H9 (cell line): ENCODE measurements at regions not wholly inside any gene's neighbourhood (a gene's known extent, or its start where the extent isn't known, plus 50 kb on each side); places are given as distances from the start of the nearest gene placed in this dataset.

ENCODE experiments used
- DNase-seq: peaks from one replicate; pipeline ENCODE4 v3.0.0-alpha.2; 2017
- H2AFZ ChIP-seq: one replicate; pipeline ENCODE4 v1.6.1; 2013; ENCODE audit warnings: mild to moderate bottlenecking, low read length, control low read depth, moderate library complexity
- H2AK5ac ChIP-seq: 2 replicates; pipeline ENCODE4 v1.6.1; 2013; ENCODE audit warnings: low read length, control low read depth, mixed read lengths; ENCODE audit not compliant: insufficient read length
- H2BK120ac ChIP-seq: one replicate; pipeline ENCODE4 v1.6.1; 2013; ENCODE audit warnings: low read depth, mild to moderate bottlenecking, low read length, control low read depth, inconsistent platforms; ENCODE audit not compliant: poor library complexity, severe bottlenecking
- H2BK12ac ChIP-seq: 2 replicates; pipeline ENCODE4 v1.6.1; 2013; ENCODE audit warnings: low read length, control low read depth, mixed read lengths, low read depth; ENCODE audit not compliant: insufficient read length
- H2BK15ac ChIP-seq: 2 replicates; pipeline ENCODE4 v1.6.1; 2013; ENCODE audit warnings: low read depth, low read length, control low read depth
- H2BK20ac ChIP-seq: one replicate; pipeline ENCODE4 v1.6.1; 2013; ENCODE audit warnings: low read depth, mild to moderate bottlenecking, low read length, control low read depth, inconsistent platforms; ENCODE audit not compliant: poor library complexity, severe bottlenecking
- H2BK5ac ChIP-seq: 2 replicates; pipeline ENCODE4 v1.6.1; 2013; ENCODE audit warnings: low read length, control low read depth, mixed read lengths; ENCODE audit not compliant: insufficient read length
- H3K14ac ChIP-seq: 2 replicates; pipeline ENCODE4 v1.6.1; 2013; ENCODE audit warnings: low read length, control low read depth; ENCODE audit not compliant: insufficient read depth
- H3K18ac ChIP-seq: 2 replicates; pipeline ENCODE4 v1.6.1; 2013; ENCODE audit warnings: low read depth, mild to moderate bottlenecking, mixed read lengths, low read length, control low read depth; ENCODE audit not compliant: insufficient read length
- H3K23ac ChIP-seq: 2 replicates; pipeline ENCODE4 v1.6.1; 2013; ENCODE audit warnings: low read length, control low read depth, mixed read lengths, low read depth; ENCODE audit not compliant: insufficient read length
- H3K23me2 ChIP-seq: 2 replicates; pipeline ENCODE4 v1.6.1; 2013; ENCODE audit warnings: low read depth, mild to moderate bottlenecking, mixed read lengths, low read length, control low read depth; ENCODE audit not compliant: insufficient read length, poor library complexity, severe bottlenecking
- H3K27ac ChIP-seq: 2 replicates; pipeline ENCODE4 v1.5.1; 2013; ENCODE audit warnings: low read length, control low read depth, mixed read lengths, low read depth; ENCODE audit not compliant: insufficient read length
- H3K27me3 ChIP-seq: 2 replicates; pipeline ENCODE4 v1.6.1; 2013; ENCODE audit warnings: low read length, control low read depth, inconsistent platforms; ENCODE audit not compliant: insufficient read depth
- H3K4ac ChIP-seq: 2 replicates; pipeline ENCODE4 v1.6.1; 2013; ENCODE audit warnings: low read depth, mild to moderate bottlenecking, control low read depth, inconsistent platforms, low read length, moderate library complexity
- H3K4me1 ChIP-seq: 2 replicates; pipeline ENCODE4 v1.6.1; 2013; ENCODE audit warnings: low read length, control low read depth, inconsistent platforms; ENCODE audit not compliant: insufficient read depth
- H3K4me2 ChIP-seq: 2 replicates; pipeline ENCODE4 v1.6.1; 2013; ENCODE audit warnings: low read length, control low read depth, mixed read lengths; ENCODE audit not compliant: insufficient read length, insufficient read depth
- H3K56ac ChIP-seq: 2 replicates; pipeline ENCODE4 v1.6.1; 2013; ENCODE audit warnings: low read depth, mild to moderate bottlenecking, mixed read lengths, low read length, control low read depth; ENCODE audit not compliant: insufficient read length
- H3K79me1 ChIP-seq: 2 replicates; pipeline ENCODE4 v1.6.1; 2013; ENCODE audit warnings: low read depth, mild to moderate bottlenecking, moderate library complexity, low read length, control low read depth, inconsistent platforms; ENCODE audit not compliant: insufficient read depth, poor library complexity, severe bottlenecking
- H3K79me2 ChIP-seq: 2 replicates; pipeline ENCODE4 v1.6.1; 2013; ENCODE audit warnings: low read length, control low read depth, inconsistent platforms; ENCODE audit not compliant: insufficient read depth
- H3K9ac ChIP-seq: 2 replicates; pipeline ENCODE4 v1.6.1; 2013; ENCODE audit warnings: low read length, control low read depth, mixed read lengths; ENCODE audit not compliant: insufficient read length; ENCODE audit errors: extremely low read depth
- H3K9me3 ChIP-seq: one replicate; pipeline ENCODE4 v1.6.1; 2013; ENCODE audit warnings: low read depth, low read length, inconsistent platforms; ENCODE audit not compliant: control insufficient read depth
- H3T11ph ChIP-seq: one replicate; pipeline ENCODE4 v1.6.1; 2013; ENCODE audit warnings: mild to moderate bottlenecking, low read length, control low read depth, inconsistent platforms
- H4K20me1 ChIP-seq: one replicate; pipeline ENCODE4 v1.6.1; 2013; ENCODE audit not compliant: control insufficient read depth, insufficient read length, insufficient read depth
- H4K5ac ChIP-seq: 2 replicates; pipeline ENCODE4 v1.6.1; 2013; ENCODE audit warnings: low read depth, mild to moderate bottlenecking, mixed read lengths, low read length, control low read depth; ENCODE audit not compliant: insufficient read length
- H4K8ac ChIP-seq: replicated peaks from 2 replicates; pipeline ENCODE4 v1.6.1; 2013; ENCODE audit warnings: low read length, control low read depth, mixed read lengths, low read depth; ENCODE audit not compliant: insufficient read length
- H4K91ac ChIP-seq: 2 replicates; pipeline ENCODE4 v1.6.1; 2013; ENCODE audit warnings: low read depth, mild to moderate bottlenecking, moderate library complexity, mixed read lengths, low read length, control low read depth; ENCODE audit not compliant: insufficient read length
- H3K27ac Mint-ChIP-seq, 3 experiments: 2 replicates in 2 of 3; 3 replicates in 1 of 3; pipeline ENCODE4 v1.8.0; 2020 to 2021; ENCODE audit warnings: mixed read lengths in 3 of 3, mild to moderate bottlenecking in 1 of 3, moderate library complexity in 1 of 3
- H3K27me3 Mint-ChIP-seq: 2 replicates; pipeline ENCODE4 v1.8.0; 2021; ENCODE audit warnings: low read depth, mild to moderate bottlenecking, moderate library complexity, mixed read lengths
- H3K36me3 Mint-ChIP-seq, 3 experiments: 2 replicates in 2 of 3; 3 replicates in 1 of 3; pipeline ENCODE4 v1.8.0; 2020 to 2021; ENCODE audit warnings: low read depth in 3 of 3, mixed read lengths in 3 of 3; ENCODE audit not compliant: insufficient read depth in 1 of 3
- H3K4me1 Mint-ChIP-seq, 2 experiments: 2 replicates each; pipeline ENCODE4 v1.8.0; 2020; ENCODE audit warnings: mixed read lengths in 2 of 2
- H3K4me3 Mint-ChIP-seq, 2 experiments: 2 replicates in 1 of 2; 3 replicates in 1 of 2; pipeline ENCODE4 v1.8.0; 2020 to 2021; ENCODE audit warnings: mild to moderate bottlenecking in 2 of 2, mixed read lengths in 2 of 2, moderate library complexity in 1 of 2
- H3K9me3 Mint-ChIP-seq, 2 experiments: 2 replicates in 1 of 2; 3 replicates in 1 of 2; pipeline ENCODE4 v1.8.0; 2020; ENCODE audit warnings: mild to moderate bottlenecking in 2 of 2, mixed read lengths in 2 of 2, moderate library complexity in 1 of 2
- WGBS: extraction: QIAGEN DNeasy Blood & Tissue Kit; methylation state at CpG from one replicate; pipeline ENCODE4 v1.1.7; 2013; ENCODE audit warnings: missing lambda C conversion rate, low lambda C conversion rate, mixed read lengths; ENCODE audit not compliant: insufficient read length; ENCODE audit errors: extremely low coverage; 5-methylcytosine and 5-hydroxymethylcytosine counted together
- TF ChIP-seq, protein P1 (sequence below): fragments of 200-600 bp; sonication (generic); conservative IDR thresholded peaks from 3 replicates; pipeline ENCODE4 v1.8.0; 2021; ENCODE audit warnings: antibody characterized with exemption, mild to moderate bottlenecking

DNA sequence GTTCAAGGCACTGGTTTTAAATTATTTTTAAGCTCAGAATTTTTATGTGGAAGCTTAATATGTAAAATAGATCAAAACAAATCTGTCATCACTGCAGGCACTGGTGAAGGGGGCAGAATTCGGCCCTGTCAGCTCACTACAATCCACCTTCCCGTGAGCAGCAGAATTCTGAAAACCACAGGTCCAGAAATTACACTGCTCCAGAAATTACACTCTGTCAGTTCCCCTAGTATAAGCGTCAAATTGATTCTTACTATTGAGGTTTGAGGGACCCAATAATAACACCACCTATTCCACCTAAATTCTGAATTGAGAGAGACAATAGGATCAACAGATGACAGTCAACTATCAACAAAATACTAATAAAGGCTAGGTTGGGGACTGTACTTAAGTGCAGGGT lies 245.5 kb downstream of the PHLDA1 start:
- Histone ChIP-seq H4K91ac (no peak overlapping the region), H2BK20ac (no peak overlapping the region), H2BK12ac (no peak overlapping the region), H4K8ac (no peak overlapping the region), H3K79me1 (no peaks in the 10 kb centered on the region), H2BK120ac (no peak overlapping the region), H3T11ph (no peak overlapping the region), H3K56ac (no peak overlapping the region), H2AFZ (no peak overlapping the region), H3K27me3 (no peaks in the 10 kb centered on the region), H3K27ac (no peak overlapping the region), H3K23ac (no peak overlapping the region), H3K4me1 (no peaks in the 10 kb centered on the region), H3K18ac (no peak overlapping the region), H2BK5ac (no peak overlapping the region), H3K9me3 (no peaks in the 10 kb centered on the region), H3K79me2 (no peaks in the 10 kb centered on the region), H3K9ac (no peak overlapping the region), H2AK5ac (no peak overlapping the region), H4K20me1 (no peaks in the 10 kb centered on the region), H3K14ac (no peak overlapping the region), H3K4ac (no peak overlapping the region), H3K4me2 (no peak overlapping the region), H4K5ac (no peak overlapping the region), H2BK15ac (no peak overlapping the region), H3K23me2 (no peaks in the 10 kb centered on the region)
- peaks cover 2% of the 10 kb centered on the region; the same call in 1 of the 2 replicates for H3K27me3 Mint-ChIP-seq
- WGBS, result no CpG with 5 or more reads among the region's 3 CpGs
- no peak overlapping the region for H3K4me3 Mint-ChIP-seq
- TF ChIP-seq, protein P1, sequence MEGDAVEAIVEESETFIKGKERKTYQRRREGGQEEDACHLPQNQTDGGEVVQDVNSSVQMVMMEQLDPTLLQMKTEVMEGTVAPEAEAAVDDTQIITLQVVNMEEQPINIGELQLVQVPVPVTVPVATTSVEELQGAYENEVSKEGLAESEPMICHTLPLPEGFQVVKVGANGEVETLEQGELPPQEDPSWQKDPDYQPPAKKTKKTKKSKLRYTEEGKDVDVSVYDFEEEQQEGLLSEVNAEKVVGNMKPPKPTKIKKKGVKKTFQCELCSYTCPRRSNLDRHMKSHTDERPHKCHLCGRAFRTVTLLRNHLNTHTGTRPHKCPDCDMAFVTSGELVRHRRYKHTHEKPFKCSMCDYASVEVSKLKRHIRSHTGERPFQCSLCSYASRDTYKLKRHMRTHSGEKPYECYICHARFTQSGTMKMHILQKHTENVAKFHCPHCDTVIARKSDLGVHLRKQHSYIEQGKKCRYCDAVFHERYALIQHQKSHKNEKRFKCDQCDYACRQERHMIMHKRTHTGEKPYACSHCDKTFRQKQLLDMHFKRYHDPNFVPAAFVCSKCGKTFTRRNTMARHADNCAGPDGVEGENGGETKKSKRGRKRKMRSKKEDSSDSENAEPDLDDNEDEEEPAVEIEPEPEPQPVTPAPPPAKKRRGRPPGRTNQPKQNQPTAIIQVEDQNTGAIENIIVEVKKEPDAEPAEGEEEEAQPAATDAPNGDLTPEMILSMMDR, result no peak
- H3K4me1 Mint-ChIP-seq, result peaks cover 0 to 5% of the 10 kb centered on the region in 2 experiments; a peak in 2 of 4 replicates
- peaks cover 0 to 2% (median under 1%) of the 10 kb centered on the region in 3 experiments; a peak in 2 of 7 replicates for H3K36me3 Mint-ChIP-seq
- no peak for DNase-seq
- no peaks in the 10 kb centered on the region; a peak in 1 of 5 replicates for H3K9me3 Mint-ChIP-seq
- no peak overlapping the region for H3K27ac Mint-ChIP-seq
